Stimulated activated CD4-positive, alpha-beta T cell treated with anti-CD3 and anti-CD28 coated beads, Interleukin-1b, Interleukin-23, amount 100 ng/mL, for 1 hour (primary cell): ENCODE measurements at regions not wholly inside any gene's neighbourhood (a gene's known extent, or its start where the extent isn't known, plus 50 kb on each side); places are given as distances from the start of the nearest gene placed in this dataset.
"Not testable (repeated sequence)": the region's sequence is repeated elsewhere in the genome, so short reads cannot be mapped to it uniquely, and the experiment has no call there.

ENCODE experiments used
- DNase-seq, 2 donors: peaks; one replicate each; pipeline ENCODE4 v3.0.0-alpha.2; 2020; ENCODE audit warnings: low read depth in 2 of 2

DNA sequence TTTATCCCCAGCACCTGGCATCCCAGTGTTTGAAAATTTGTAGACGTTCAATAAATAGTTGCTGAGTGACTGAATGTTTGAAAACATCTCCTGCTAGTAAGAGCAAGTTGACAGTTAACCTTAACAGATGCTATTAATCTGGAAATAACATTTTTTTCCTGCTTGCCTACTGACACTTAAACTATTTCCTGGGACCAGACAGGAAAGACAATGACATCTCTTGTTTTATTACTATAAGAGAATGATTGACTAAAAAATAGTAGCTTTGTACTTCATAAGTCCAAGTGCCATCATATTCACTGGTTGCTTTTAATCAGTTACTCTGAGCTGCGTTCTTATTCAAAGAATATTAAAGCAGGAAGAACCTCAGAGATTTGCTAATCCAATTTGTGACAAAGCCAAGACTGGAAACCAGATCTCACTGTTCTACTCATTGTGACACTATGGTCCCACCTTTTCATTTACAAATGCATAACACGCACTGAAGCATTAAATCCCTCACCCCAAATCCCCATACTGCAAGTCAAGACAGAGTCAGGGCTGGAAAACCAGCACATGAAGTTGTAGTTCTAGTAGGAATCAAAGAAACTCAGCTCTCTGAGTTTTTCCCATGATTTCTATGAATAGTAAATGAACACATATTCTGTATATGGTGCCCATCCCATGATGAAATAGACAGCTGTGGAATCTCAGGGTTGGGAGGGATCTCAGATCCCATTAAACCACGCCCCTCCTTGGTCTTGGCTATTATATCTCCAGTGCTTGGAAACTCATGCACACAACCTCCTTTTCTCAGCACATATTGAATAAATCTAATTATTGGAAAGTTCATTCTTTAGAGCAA lies 212.7 kb upstream of the P2RY1 start:
- DNase-seq: no peak

DNA sequence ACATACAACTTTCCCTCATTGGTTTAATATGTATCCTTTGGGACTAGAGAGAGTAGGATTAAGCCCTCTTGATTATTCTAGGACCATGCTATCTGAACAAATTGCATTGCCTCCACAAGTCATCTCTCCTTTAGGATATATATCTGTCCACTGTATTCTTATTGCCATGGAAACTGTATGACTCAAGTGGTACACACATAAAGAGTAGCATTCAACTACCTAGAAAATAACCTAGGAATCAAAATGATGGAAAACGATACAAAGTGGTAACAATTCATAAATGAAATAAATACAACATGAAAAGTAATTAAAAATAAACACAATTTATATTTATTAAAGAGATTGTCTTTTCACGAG lies 212.1 kb upstream of the P2RY1 start:
- no peak for DNase-seq

GRCh38 chr3:152623286-152623911 lies 211.5 kb upstream of the P2RY1 start:
- no peak for DNase-seq

GRCh38 chr3:152626226-152626625 lies 208.7 kb upstream of the P2RY1 start:
- DNase-seq: no peak

- no peak for DNase-seq
Measured at GRCh38 chr3:152628496-152628895, 206.4 kb upstream of the P2RY1 start.

- DNase-seq: no peak
Measured at GRCh38 chr3:152629363-152630122, 205.4 kb upstream of the P2RY1 start.

GRCh38 chr3:152635389-152635788 lies 199.5 kb upstream of the P2RY1 start:
- no peak for DNase-seq

GRCh38 chr3:152636651-152637050 lies 198.3 kb upstream of the P2RY1 start:
- no peak for DNase-seq

DNA sequence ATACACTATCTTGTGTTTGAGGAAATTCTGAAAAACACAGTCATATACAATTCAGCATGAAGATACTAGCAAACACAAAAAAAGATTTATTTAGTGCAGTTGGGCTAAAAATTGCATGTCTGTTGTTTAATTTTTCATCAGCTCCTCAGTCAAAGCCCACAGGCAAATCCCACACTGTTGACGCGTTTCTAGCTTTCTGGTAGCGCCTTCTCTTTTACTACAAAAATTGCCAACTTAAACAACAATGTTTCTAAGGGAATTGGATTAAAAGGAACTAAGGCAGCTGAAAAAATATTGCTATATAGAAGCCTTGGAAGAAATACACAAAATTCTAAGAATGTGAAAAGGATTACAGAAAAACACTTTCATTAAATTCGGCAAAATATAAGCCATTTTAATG lies 196.7 kb upstream of the P2RY1 start:
- no peak for DNase-seq

- no peak for DNase-seq
Measured at GRCh38 chr3:152638707-152639450, 196.1 kb upstream of the P2RY1 start.

GRCh38 chr3:152641198-152641597 lies 193.7 kb upstream of the P2RY1 start:
- no peak for DNase-seq

- no peak for DNase-seq
Measured at GRCh38 chr3:152642658-152643057, 192.3 kb upstream of the P2RY1 start.

DNA sequence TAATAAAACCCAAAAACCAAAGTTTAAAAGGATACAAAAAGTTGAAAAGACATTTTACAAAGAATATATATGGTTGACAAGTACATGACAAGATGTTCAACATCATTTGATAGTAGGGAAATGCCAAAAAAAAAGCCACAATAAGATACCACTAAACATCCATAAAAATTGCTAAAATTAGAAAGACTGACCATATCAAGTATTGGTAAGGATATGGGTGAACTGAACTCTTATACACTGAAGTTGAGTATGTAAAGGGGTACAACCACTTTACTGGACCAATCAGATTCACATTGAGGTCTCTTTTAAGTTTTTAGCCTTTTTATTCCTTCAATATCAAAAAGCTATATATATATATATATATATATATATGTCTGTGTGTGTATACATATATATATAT lies 190.5 kb upstream of the P2RY1 start:
- DNase-seq: no peak

DNA sequence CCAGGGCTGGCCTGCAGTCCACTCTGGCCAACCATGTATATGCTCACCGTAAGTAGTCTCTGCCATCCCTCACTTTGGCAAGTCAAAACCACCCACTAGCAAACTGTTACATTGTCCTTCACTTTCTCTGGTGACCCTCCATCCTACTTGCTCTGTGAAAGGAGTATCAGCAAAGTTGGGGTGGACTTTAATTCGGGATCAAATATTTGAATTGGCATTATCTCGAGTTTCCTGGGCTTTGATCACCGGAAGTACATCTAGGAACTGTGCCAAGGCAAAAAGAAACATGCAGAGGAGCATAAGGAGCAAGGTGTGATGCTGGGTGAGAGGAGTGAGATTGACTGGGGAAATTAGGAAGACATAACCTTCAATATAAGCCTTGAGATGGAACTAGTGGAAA lies 188.9 kb upstream of the P2RY1 start:
- no peak for DNase-seq

GRCh38 chr3:152650177-152650576 lies 184.8 kb upstream of the P2RY1 start:
- no peak for DNase-seq

- DNase-seq: not testable (repeated sequence)
Measured at GRCh38 chr3:152650923-152651322, 184.0 kb upstream of the P2RY1 start.

GRCh38 chr3:152656214-152656971 lies 178.5 kb upstream of the P2RY1 start:
- DNase-seq: no peak

DNA sequence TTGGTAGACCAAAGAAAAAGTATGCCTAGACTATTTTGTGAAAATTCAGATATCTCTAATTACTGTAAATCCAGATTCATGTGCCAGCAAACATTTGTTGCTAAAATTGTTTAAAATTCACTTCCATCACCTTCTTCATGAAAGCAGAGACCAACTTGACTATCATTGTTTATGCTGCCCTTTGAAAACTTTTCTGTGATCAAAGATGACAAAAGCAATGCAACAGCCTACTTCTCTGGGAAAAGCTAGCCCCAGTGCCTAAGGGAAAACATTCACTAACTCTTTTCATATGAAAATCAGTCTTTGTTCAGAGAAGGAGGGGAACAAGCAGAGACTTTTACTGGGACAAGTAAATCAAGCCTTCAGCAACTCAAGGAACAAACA lies 178.0 kb upstream of the P2RY1 start:
- DNase-seq: no peak

GRCh38 chr3:152658977-152659720 lies 175.8 kb upstream of the P2RY1 start:
- no peak for DNase-seq

- no peak for DNase-seq
Measured at GRCh38 chr3:152662157-152662556, 172.8 kb upstream of the P2RY1 start.

DNA sequence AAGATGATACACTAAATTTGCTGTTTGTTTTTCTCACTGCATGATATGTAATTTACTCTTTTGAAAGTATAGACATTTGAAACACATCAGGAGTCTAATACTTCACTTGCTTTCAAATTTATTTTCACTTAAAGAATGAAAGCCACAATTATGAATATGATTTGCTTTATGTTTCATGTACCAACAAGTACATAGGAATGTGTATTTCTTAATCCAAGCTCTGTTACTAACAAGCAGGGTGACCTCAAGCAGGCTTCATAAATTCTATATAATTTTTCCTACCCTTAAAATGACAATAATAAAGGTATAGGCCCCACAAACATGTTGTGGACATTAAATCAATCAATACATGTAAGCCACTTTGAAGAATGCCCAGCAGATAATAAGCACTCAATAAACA lies 170.2 kb upstream of the P2RY1 start:
- no peak for DNase-seq
